Dendritic cell treated with granulocyte-macrophage colony-stimulating factor and Interleukin-4, amounts not matched to agents 40 ng/mL and 50 ng/mL, for 4 days (primary cell): ENCODE measurements at regions not wholly inside any gene's neighbourhood (a gene's known extent, or its start where the extent isn't known, plus 50 kb on each side); places are given as distances from the start of the nearest gene placed in this dataset.

ENCODE experiments used
- H3K27ac Mint-ChIP-seq: one replicate; pipeline ENCODE4 v1.8.0; 2022; ENCODE audit warnings: mild to moderate bottlenecking, mixed read lengths
- H3K27me3 Mint-ChIP-seq: one replicate; pipeline ENCODE4 v1.8.0; 2022; ENCODE audit warnings: mild to moderate bottlenecking, mixed read lengths
- H3K36me3 Mint-ChIP-seq: one replicate; pipeline ENCODE4 v1.8.0; 2022; ENCODE audit warnings: low read depth, mixed read lengths
- H3K4me1 Mint-ChIP-seq: one replicate; pipeline ENCODE4 v1.8.0; 2022; ENCODE audit warnings: low read depth, mixed read lengths
- H3K4me3 Mint-ChIP-seq: one replicate; pipeline ENCODE4 v1.8.0; 2022; ENCODE audit warnings: mild to moderate bottlenecking, moderate library complexity, mixed read lengths
- H3K9me3 Mint-ChIP-seq: one replicate; pipeline ENCODE4 v1.8.0; 2022; ENCODE audit warnings: mixed read lengths
- intact Hi-C: fragments of 100-400 bp; cut with micrococcal nuclease; formaldehyde crosslinking; loops from one replicate; pipeline ENCODE4 v1.15.0; 2022

- peaks cover 15% of the 10 kb centered on the region for H3K9me3 Mint-ChIP-seq
- intact Hi-C loops: no loop called here
- H3K4me1 Mint-ChIP-seq: no peaks in the 10 kb centered on the region
- H3K36me3 Mint-ChIP-seq: no peaks in the 10 kb centered on the region
- no peak overlapping the region for H3K27ac Mint-ChIP-seq
- H3K27me3 Mint-ChIP-seq: no peaks in the 10 kb centered on the region
- H3K4me3 Mint-ChIP-seq: no peak overlapping the region
Measured at GRCh38 chrY:15440696-15441408, 916.5 kb downstream of the NLGN4Y start.

DNA sequence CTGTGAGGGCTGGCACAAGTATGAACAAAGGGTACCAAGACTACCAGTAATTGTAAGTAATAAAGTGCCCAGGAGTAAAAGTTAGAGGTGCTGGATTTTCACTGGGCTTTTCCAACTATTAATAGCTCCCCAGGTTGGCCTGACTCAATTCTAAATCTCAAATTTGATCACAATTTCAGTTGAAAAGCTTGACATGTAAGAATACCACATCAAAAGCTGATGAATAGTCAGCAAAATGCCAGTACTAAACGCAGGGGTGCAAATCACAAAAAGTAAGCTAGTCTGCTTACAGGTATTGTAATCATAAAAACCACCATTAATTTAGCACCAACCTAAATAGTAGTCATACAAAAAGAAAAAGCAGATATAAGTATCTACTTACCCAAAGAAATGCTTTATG lies 917.5 kb downstream of the NLGN4Y start:
- no peaks in the 10 kb centered on the region for H3K4me1 Mint-ChIP-seq
- H3K4me3 Mint-ChIP-seq: no peak overlapping the region
- H3K27ac Mint-ChIP-seq: no peak overlapping the region
- intact Hi-C loops: no loop called here
- H3K36me3 Mint-ChIP-seq: no peaks in the 10 kb centered on the region
- no peaks in the 10 kb centered on the region for H3K27me3 Mint-ChIP-seq
- H3K9me3 Mint-ChIP-seq: peaks cover 15% of the 10 kb centered on the region

DNA sequence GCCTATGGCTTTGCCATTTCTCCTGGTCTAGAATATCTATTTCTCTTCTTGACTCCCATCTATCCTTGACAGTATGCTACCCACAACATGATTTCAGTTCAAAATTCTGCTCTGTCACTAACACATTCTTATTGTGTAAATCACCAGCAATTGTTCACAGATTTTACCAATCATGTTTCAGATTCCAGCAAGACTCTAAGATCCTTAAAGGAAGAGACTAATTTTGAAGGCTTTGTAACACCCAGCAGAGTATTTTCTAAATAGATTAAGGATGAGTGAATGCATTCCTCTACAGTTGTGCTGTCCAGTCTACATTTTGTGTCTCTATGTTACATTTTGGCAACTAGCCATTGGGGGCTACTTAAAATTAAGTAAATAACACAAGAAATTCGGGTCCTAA lies 921.5 kb downstream of the NLGN4Y start:
- Mint-ChIP-seq H3K9me3 (no peaks in the 10 kb centered on the region), H3K36me3 (no peaks in the 10 kb centered on the region), H3K27me3 (no peaks in the 10 kb centered on the region), H3K4me1 (no peaks in the 10 kb centered on the region), H3K27ac (no peak overlapping the region), H3K4me3 (no peak overlapping the region)
- intact Hi-C loops: no loop called here

- Mint-ChIP-seq H3K36me3 (no peaks in the 10 kb centered on the region), H3K4me1 (no peaks in the 10 kb centered on the region), H3K9me3 (no peaks in the 10 kb centered on the region), H3K4me3 (no peak overlapping the region), H3K27ac (no peak overlapping the region), H3K27me3 (no peaks in the 10 kb centered on the region)
- intact Hi-C loops: no loop called here
Measured at GRCh38 chrY:15446861-15447260, 922.5 kb downstream of the NLGN4Y start.

DNA sequence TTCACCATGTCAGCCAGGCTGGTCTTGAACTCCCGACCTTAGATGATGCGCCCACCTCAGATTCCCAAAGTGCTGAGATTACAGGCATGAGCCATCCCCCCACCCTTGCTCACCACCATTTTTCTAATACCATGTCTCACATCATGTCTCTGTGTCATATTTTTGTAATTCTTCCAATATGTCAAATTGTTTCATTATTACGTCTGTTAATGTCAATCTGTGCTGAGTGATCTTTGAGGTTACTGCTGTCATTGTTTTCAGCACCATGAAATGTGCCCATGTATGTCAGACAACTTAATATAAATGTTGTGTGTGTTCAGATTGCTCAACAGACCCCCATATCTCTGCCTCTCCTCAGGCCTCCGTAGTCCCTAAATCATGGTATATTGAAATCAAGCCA lies 923.6 kb downstream of the NLGN4Y start:
- Mint-ChIP-seq H3K4me3 (no peak overlapping the region), H3K36me3 (no peaks in the 10 kb centered on the region), H3K27ac (no peak overlapping the region), H3K9me3 (no peaks in the 10 kb centered on the region), H3K4me1 (no peaks in the 10 kb centered on the region), H3K27me3 (no peaks in the 10 kb centered on the region)
- intact Hi-C loops: no loop called here

- Mint-ChIP-seq H3K27ac (no peak overlapping the region), H3K27me3 (no peaks in the 10 kb centered on the region), H3K4me1 (no peaks in the 10 kb centered on the region), H3K36me3 (no peaks in the 10 kb centered on the region), H3K4me3 (no peak overlapping the region), H3K9me3 (no peaks in the 10 kb centered on the region)
- intact Hi-C loops: no loop called here
Measured at GRCh38 chrY:15455133-15455937, 931.0 kb downstream of the NLGN4Y start.

- H3K36me3 Mint-ChIP-seq: no peaks in the 10 kb centered on the region
- no peak overlapping the region for H3K27ac Mint-ChIP-seq
- H3K4me3 Mint-ChIP-seq: no peak overlapping the region
- intact Hi-C loops: no loop called here
- H3K27me3 Mint-ChIP-seq: no peaks in the 10 kb centered on the region
- peaks cover 5% of the 10 kb centered on the region for H3K9me3 Mint-ChIP-seq
- H3K4me1 Mint-ChIP-seq: no peaks in the 10 kb centered on the region
Measured at GRCh38 chrY:15455980-15456469, 931.7 kb downstream of the NLGN4Y start.

GRCh38 chrY:15456491-15456890 lies 932.2 kb downstream of the NLGN4Y start:
- Mint-ChIP-seq H3K4me3 (no peak overlapping the region), H3K9me3 (peaks cover 9% of the 10 kb centered on the region), H3K4me1 (no peaks in the 10 kb centered on the region), H3K27me3 (no peaks in the 10 kb centered on the region), H3K36me3 (no peaks in the 10 kb centered on the region), H3K27ac (no peak overlapping the region)
- intact Hi-C loops: no loop called here

DNA sequence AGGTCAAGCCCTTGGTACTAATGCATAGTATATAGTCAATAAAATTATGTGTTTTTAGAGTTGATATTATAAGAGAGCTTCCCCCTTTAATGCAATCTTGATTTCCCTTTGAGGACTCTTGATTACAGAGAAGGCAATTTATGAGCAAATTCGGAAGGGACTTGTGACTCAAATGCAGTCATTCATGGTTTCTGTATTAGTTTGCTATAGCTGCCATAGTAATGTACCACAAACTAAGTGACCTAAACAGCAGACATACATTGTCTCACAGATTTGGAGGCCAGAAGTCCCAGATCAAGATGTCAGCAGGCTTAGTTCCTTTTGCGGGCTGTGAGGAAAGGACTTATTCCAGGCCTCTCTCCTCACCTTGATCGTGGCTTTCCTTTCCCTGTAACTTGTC lies 933.4 kb downstream of the NLGN4Y start:
- Mint-ChIP-seq H3K27ac (no peak overlapping the region), H3K9me3 (peaks cover 9% of the 10 kb centered on the region), H3K4me1 (no peaks in the 10 kb centered on the region), H3K4me3 (no peak overlapping the region), H3K36me3 (no peaks in the 10 kb centered on the region), H3K27me3 (no peaks in the 10 kb centered on the region)
- intact Hi-C loops: no loop called here

DNA sequence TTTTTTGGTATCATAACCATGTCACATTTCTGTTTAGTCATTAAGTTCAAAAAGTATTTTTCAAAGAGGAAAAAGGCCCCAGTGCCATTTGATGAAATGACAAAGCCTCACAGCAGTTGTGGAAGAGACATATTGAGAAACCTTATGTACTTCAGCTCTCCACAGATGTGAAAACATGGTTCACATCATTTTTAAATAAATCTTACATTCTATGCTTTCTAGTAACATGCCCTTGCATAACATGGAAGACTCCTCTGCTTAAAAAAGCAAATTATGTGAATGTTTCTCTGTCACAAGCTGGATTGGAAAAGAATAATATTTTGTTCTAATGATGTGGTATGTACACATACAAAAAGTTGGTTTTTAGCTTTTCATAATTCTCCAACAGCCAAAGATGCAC lies 934.1 kb downstream of the NLGN4Y start:
- Mint-ChIP-seq H3K4me3 (no peak overlapping the region), H3K4me1 (no peaks in the 10 kb centered on the region), H3K27me3 (no peaks in the 10 kb centered on the region), H3K36me3 (no peaks in the 10 kb centered on the region), H3K9me3 (peaks cover 9% of the 10 kb centered on the region), H3K27ac (no peak overlapping the region)
- intact Hi-C loops: no loop called here

DNA sequence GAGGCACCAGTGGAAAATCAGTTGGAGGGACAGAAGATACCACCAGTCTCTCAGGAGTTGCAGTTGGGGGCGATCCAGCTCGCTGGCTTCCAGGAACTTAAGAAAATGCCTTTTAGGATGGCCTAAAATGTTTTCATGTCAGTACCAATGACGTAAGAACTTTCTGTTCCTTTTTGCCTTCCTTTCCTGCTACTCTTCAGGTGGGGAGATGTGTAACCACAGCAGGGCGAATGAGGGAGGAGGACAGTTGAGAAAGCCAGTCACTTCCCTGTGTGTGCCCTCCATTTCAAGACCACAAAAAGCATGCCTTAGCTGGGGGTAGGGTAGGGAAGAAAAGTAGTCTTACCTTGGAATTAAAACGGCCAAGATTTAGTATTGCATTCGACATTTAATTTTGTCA lies 941.6 kb downstream of the NLGN4Y start:
- Mint-ChIP-seq H3K9me3 (peaks cover 5% of the 10 kb centered on the region), H3K27ac (no peak overlapping the region), H3K4me1 (no peaks in the 10 kb centered on the region), H3K27me3 (no peaks in the 10 kb centered on the region), H3K36me3 (no peaks in the 10 kb centered on the region), H3K4me3 (no peak overlapping the region)
- intact Hi-C loops: no loop called here

- Mint-ChIP-seq H3K36me3 (no peaks in the 10 kb centered on the region), H3K27ac (no peak overlapping the region), H3K9me3 (no peaks in the 10 kb centered on the region), H3K27me3 (no peaks in the 10 kb centered on the region), H3K4me3 (no peak overlapping the region), H3K4me1 (no peaks in the 10 kb centered on the region)
- intact Hi-C loops: no loop called here
Measured at GRCh38 chrY:15466891-15467290, 942.6 kb downstream of the NLGN4Y start.

GRCh38 chrY:15468091-15468490 lies 943.8 kb downstream of the NLGN4Y start:
- Mint-ChIP-seq H3K27me3 (no peaks in the 10 kb centered on the region), H3K9me3 (no peaks in the 10 kb centered on the region), H3K27ac (no peak overlapping the region), H3K36me3 (no peaks in the 10 kb centered on the region), H3K4me3 (no peak overlapping the region), H3K4me1 (no peaks in the 10 kb centered on the region)
- intact Hi-C loops: no loop called here

GRCh38 chrY:15471371-15471770 lies 947.0 kb downstream of the NLGN4Y start:
- Mint-ChIP-seq H3K27me3 (no peaks in the 10 kb centered on the region), H3K27ac (no peak overlapping the region), H3K4me1 (no peaks in the 10 kb centered on the region), H3K9me3 (no peaks in the 10 kb centered on the region), H3K36me3 (no peaks in the 10 kb centered on the region), H3K4me3 (no peak overlapping the region)
- intact Hi-C loops: no loop called here
